Naive thymus-derived CD8-positive, alpha-beta T cell (primary cell): ENCODE measurements at regions not wholly inside any gene's neighbourhood (a gene's known extent, or its start where the extent isn't known, plus 50 kb on each side); places are given as distances from the start of the nearest gene placed in this dataset.

ENCODE experiments used
- ATAC-seq, 2 donors: fragments of 150-1000 bp; cut with Tn5 transposase in 1 of 2; sonication (Bioruptor Pico), chemical (Tn5 transposase) in 1 of 2; 1 replicate in 1 of 2; 2 replicates in 1 of 2; pipeline ENCODE4 v1.10.0; 2021; ENCODE audit warnings: mild to moderate bottlenecking in 2 of 2, moderate library complexity in 2 of 2
- POLR2A ChIA-PET: fragments of 350-600 bp; sonication (Branson Sonifier 250); formaldehyde crosslinking; loops from one replicate; lab custom pipeline; 2021; ENCODE audit warnings: antibody characterized with exemption; lab: Charles Lee
- DNase-seq, 10 donors: peaks; one replicate each; pipeline versions ENCODE4 v3.0.0 to v3.0.0-alpha.2; 2020 to 2022
- H3K27ac Mint-ChIP-seq, 10 donors: one replicate each; pipeline ENCODE4 v1.8.0; 2020 to 2022; ENCODE audit warnings: mild to moderate bottlenecking in 10 of 10, mixed read lengths in 10 of 10, moderate library complexity in 4 of 10, inconsistent platforms in 1 of 10
- H3K27me3 Mint-ChIP-seq, 5 donors: one replicate each; pipeline ENCODE4 v1.8.0; 2021 to 2022; ENCODE audit warnings: mixed read lengths in 5 of 5
- H3K36me3 Mint-ChIP-seq, 3 donors: one replicate each; pipeline ENCODE4 v1.8.0; 2020 to 2022; ENCODE audit warnings: mixed read lengths in 3 of 3, mild to moderate bottlenecking in 2 of 3, inconsistent platforms in 1 of 3
- H3K4me1 Mint-ChIP-seq, 4 donors: one replicate each; pipeline ENCODE4 v1.8.0; 2021 to 2022; ENCODE audit warnings: mixed read lengths in 4 of 4
- H3K4me3 Mint-ChIP-seq, 10 donors: one replicate each; pipeline ENCODE4 v1.8.0; 2020 to 2022; ENCODE audit warnings: mild to moderate bottlenecking in 10 of 10, mixed read lengths in 10 of 10, moderate library complexity in 6 of 10, inconsistent platforms in 1 of 10
- H3K9me3 Mint-ChIP-seq, 9 donors: one replicate each; pipeline ENCODE4 v1.8.0; 2020 to 2022; ENCODE audit warnings: mixed read lengths in 9 of 9, mild to moderate bottlenecking in 3 of 9, inconsistent platforms in 1 of 9, moderate library complexity in 1 of 9

DNA sequence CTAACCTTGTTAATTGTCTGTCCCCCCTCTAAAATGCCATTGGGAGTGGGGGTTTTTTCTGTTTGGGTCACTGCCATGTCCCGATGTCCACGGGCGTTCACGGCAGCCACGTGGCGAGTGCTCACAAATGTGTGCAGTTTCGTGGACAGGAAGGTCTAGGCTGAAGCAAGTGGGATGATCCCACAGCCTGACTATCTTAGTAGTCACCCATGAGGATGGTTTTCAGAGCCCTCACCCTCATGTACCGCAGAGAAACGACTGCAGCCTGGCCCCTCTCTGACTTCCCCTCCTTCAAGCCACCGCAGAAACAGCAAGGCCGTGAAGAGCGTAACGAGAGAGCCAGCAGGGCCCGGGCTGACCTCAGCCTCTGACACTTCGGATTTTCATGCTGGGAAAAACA lies 52.3 kb upstream of the COX20 start:
- no peak overlapping the region for H3K27ac Mint-ChIP-seq
- peaks cover 0 to 2% (median 0%) of the 10 kb centered on the region in 5 donors for H3K27me3 Mint-ChIP-seq
- no peak overlapping the region for H3K4me3 Mint-ChIP-seq
- no peaks in the 10 kb centered on the region for H3K9me3 Mint-ChIP-seq
- DNase-seq (no peak), ATAC-seq (no peak)
- no peaks in the 10 kb centered on the region for H3K36me3 Mint-ChIP-seq
- H3K4me1 Mint-ChIP-seq, result no peaks in the 10 kb centered on the region
- POLR2A ChIA-PET, result no interaction called here
